Skeletal muscle cell (primary cell): ENCODE measurements at regions not wholly inside any gene's neighbourhood (a gene's known extent, or its start where the extent isn't known, plus 50 kb on each side); places are given as distances from the start of the nearest gene placed in this dataset.
"Not testable (repeated sequence)": the region's sequence is repeated elsewhere in the genome, so short reads cannot be mapped to it uniquely, and the experiment has no call there.

Source experiments
- DNase-seq: peaks from one replicate; pipeline ENCODE4 v3.0.0-alpha.2; 2010; ENCODE audit warnings: low read depth
- H3K4me3 ChIP-seq: 2 replicates; pipeline ENCODE4 v1.5.1; 2011; ENCODE audit warnings: low read depth, mild to moderate bottlenecking, control low read depth, low read length, moderate library complexity

DNA sequence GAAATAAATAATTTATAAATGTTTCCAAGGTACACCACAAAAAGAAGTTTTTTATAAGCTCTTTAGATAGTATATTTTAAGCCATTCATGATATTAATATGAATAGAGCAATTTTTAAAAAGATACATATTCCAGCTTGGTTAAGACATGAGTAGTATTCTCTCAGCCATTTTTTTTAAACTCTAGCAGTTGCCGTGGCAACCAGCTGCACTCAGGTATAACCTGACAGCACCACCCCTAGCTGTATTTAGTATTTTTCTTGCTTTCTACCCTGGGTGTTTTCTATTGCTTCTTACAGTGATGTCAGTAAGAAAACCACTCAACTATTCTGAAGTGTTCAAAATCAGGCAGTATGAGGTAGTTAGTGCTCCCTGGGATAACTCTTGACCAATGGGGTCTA, 496.3 kb upstream of the CNTN3 start:
- DNase-seq = no peak
- no peak overlapping the region for H3K4me3 ChIP-seq

DNA sequence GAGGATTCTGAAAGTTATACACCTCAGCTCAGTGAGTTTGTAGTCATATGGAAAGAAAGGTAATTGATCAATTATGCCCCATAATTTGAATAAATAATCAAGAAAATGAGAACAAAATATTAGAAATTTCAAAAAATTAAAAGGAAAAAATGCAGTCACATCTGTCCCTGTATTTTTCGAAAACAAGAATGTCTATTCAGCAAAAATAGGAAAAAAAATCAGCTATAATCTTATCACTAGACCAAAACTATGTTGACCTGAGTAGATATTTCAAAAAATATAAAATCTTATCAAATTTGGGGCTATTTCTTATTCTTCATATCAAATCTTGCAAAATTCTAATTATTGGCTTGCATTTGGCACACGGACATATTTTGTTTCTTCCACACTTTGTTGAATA, 501.2 kb upstream of the CNTN3 start:
- H3K4me3 ChIP-seq = no peak overlapping the region
- no peak for DNase-seq

DNA sequence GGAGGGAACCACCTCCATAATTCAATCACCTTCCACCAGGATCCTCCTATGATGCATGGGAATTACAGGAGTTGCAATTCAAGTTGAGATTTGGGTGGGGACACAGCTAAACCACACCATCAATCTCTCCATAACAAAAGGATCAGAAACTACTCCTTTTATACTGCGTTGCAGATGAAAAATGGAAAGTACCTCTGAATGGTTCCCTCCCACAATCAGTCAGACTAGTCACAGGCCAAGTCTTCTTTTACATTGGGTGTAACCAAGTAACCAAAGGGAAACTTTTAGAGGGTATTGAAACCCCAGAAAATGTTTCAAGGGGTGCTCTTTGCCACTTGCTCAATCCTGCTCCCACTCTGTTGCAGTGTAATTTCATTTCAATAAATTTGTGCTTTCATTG, 504.3 kb upstream of the CNTN3 start:
- no peak overlapping the region for H3K4me3 ChIP-seq
- DNase-seq = no peak

DNA sequence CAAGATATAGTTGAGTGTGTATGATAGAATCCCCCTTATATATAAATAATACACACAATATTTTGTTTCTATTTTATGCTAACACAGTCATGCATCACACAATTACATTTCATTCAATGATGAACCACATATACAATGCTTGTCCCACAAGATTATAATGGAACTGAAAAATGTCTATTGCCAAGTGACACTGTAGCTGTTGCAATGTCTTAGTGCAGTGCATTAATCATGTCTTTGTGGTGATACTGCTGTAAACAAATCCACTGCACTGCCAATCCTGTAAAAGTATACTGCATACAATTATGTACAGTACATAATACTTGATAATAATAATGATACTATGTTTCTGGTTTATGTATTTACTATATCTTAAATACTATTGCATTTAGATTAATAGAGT, 512.1 kb upstream of the CNTN3 start:
- H3K4me3 ChIP-seq = no peak overlapping the region
- no peak for DNase-seq

DNA sequence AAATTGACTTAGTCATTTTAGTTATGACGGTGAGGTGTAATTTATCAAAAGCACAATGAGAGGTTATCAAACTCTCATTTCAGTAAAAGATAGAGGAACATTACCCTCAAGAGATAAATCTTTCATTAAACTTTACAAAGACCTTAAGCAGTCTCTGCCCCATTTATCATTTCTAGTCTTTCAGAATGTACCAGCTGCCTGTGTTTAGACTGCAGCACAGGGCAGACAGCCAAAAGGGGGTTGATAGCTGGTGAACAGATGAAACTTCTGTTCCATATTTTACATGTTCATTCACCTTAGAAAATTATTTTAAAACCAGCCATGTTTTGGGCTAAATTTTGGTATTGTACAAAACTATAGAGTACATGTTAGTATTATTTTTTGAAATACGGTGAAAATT, 514.6 kb upstream of the CNTN3 start:
- H3K4me3 ChIP-seq = no peak overlapping the region
- no peak for DNase-seq

DNA sequence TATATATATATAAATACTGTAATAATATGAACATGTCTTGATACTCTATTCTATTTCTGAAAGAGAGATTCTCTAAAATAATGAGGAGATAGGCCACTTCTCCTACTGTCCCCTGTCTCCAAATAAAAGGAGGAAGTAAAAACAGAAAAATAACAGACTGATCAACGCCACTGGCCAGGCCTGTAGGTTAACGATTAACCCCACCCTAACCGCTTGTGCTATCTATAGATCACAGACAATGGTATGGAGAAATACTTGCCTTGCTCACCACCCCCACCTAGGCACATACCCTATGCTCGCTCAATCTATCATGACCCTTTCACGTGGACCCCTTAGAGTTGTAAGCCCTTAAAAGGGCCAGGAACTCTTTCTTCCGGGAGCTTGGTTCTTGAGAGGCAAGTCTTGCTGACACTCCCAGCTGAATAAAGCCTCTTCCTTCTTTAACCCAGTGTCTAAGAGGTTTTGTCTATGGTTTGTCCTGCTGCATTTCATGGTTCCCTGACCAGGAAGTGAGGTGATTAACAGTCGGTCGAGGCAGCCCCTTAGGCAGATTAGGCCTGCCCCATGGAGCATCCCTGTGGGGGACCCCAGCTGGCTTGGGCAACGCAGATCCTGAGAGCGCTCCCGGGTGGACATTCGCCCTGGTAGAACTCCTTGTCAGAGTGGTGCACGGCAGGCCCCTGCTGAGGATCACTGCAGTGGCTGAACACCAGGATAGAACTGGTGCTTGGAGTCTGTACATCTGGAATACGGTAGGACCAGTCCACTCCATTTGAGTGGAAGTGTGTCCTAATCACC, 521.8 kb upstream of the CNTN3 start:
- no peak overlapping the region for H3K4me3 ChIP-seq
- DNase-seq = no peak

DNA sequence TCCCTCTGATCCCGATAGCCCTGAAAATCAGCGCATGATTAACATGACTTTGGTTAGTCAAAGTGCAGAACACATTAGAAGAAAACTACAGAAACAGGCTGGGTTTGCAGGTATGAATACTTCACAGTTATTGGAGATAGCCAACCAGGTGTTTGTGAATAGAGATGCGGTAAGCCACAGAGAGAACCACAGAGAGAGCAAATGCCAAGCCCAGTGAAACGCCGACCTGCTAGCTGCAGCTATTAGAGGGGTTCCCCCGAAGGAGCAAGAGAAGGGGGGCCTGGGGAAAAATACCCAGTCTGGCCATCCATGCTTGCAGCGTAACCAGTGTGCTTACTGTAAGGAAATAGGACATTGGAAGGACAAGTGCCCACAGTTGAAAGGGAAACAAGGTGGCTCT, 523.9 kb upstream of the CNTN3 start:
- H3K4me3 ChIP-seq = no peak overlapping the region
- DNase-seq = no peak

DNA sequence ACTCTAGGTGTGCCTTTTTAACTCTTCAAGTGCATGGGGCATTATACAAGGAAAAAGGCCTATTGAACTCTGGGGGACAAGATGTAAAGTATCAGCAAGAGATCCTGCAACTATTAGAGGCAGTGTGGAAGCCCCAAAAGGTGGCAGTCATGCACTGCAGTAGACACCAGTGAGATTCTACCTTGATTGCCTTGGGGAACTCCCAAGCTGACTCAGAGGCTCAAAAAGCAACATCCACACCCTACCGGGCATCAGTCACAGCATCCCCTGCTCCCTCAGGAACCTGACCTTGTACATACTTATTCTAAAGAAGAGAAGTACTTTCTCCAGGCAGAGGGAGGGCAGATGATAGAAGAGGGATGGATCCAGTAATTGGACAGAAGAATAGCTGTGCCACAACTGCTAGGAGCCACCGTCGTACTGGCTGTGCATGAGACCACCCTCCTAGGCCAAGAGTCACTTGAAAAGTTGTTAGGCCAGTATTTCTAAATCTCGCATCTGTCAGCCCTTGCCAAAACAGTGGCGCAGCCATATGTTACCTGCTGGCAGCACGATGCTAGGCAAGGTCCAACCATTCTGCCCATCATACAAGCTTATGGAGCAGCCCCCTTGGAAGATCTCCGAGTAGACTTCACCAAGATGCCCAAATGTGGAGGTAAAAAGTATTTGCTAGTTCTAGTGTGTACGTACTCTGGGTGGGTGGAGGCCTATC, 523.1 kb upstream of the FRG2C start:
- DNase-seq = no peak
- H3K4me3 ChIP-seq = no peak overlapping the region

DNA sequence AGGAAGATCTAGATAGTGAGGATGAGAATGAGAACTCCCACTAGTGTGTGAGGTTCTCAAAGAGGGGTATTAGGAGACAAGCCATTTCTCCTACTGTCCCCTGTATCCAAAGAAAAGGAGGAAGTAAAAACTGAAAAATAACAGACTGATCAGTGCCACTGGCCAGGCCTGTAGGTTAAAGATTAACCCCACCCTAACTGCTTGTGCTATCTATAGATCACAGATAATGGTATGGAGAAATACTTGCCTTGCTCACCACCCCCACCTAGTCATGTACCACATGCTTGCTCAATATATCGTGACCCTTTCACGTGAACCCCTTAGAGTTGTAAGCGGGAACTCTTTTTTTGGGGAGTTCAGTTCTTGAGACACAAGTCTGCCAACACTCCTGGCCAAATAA, 519.7 kb upstream of the FRG2C start:
- no peak for DNase-seq
- H3K4me3 ChIP-seq = no peak overlapping the region

DNA sequence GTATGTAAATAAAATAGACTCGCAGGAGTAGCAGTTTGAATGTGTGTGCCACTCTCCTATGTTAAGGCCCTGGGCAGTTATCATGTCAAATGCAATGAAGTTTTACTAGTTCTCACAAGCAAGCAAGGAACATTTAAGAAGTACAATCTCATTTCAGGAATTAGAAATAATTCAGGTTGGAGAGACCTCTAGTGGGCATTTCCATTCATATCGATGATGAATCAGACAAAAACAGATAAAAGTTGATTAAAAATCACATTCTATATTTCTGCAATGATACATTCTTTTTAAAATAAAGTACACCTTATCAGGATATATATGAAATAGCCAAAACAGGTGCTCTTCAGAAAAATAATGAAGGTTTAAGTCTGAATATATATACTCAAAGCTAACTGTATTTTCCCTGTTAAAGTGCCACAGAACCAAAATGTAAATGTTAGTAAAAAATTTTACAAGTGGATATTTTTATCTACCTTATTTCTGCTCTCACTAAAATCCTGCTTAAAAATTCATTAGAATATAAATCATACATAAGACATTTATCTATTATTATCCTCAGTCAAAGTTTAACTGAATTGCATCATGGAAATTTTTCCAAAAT, 492.4 kb upstream of the FRG2C start:
- DNase-seq = no peak
- H3K4me3 ChIP-seq = no peak overlapping the region

DNA sequence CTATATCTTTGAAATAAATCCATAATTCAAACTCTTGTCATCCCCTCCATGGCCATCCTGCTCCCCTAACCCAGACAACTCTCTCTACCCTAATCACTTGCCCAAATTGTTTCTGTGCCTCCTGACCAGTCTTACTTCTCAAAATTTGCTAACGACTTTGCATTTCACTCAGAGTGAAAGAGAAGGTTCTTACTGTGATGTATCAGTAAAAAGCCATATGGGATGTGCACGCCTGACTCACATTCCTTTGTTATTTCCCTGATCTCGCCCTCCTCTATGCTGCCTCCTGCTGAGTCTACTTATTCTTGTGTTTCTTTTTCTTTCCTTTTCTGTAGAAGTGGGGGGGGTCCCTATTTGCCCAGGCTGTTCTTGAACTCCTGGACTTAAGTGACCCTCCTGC, 487.2 kb upstream of the FRG2C start:
- H3K4me3 ChIP-seq = no peak overlapping the region
- no peak for DNase-seq

DNA sequence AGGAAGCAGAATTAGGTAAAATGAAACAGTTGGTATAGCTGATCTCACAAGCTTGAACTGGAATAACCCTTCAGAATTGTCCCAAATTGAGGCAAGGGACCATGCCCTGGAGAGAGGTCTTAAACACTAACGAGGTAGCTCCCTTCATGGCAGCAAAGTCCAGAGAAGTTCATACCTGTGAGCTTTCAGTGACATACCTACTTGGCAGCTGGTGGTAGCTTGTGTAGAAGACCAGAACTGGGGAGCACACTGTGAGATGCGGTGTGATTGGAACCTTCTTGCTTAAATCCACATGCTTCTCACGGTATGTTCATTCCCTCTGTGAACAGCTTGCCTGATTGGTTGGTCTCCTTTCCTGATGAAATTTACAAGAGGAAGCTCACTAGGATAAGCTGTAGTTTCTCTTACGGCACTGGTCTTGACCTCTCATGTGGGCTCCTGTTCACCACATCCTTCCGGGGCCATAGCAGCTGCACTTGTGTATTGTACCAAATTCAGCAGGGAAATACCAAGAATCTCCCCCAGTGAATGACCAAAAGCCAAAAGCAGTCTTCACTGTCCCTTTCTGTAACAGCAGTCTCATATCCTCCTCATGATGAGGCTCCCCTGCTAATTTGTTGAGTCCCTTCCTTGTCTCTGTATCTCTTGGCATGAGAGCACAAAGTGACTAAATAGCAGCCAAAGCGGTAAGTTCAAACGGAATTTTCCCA, 483.7 kb upstream of the FRG2C start:
- no peak overlapping the region for H3K4me3 ChIP-seq

DNA sequence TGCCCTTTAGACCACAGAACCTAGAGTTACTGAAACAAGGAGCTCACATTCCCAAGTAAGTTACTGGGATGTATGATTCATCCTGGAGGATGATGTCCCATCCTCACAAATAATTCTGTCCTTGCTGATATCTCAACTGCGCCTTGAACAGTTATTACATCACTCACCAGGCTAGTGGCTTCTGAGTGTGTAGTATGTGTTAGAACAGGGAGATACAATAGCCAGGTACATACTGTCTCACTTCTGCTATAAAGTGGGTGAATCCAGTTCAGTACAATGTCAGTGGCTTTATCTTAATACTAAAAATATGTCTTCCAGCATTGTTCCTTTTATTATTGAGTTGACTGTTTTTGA, 483.2 kb upstream of the FRG2C start:
- no peak for DNase-seq
- H3K4me3 ChIP-seq = no peak overlapping the region

More for the DNA sequence above, 483.7 kb upstream of the FRG2C start:
- no peak for DNase-seq

DNA sequence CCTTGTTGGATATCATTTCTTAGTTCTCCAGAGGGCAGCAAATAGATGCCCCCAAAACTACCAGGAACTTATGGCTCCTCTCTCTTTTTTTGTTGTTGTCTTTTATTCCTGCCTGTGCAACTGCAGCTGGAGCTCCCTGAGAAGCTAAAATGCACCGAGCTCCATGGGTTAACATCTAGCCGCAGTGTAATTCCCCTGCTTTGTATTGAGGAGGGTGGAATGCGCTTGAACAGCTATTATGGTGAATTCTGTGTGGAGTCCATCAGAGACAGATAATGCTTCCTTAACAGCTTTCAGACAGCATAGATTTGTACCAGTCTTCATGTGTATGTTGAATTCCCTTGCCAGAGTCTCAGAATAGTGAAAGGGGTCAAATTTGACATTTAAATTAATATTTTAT, 475.2 kb upstream of the FRG2C start:
- no peak overlapping the region for H3K4me3 ChIP-seq
- DNase-seq = no peak

DNA sequence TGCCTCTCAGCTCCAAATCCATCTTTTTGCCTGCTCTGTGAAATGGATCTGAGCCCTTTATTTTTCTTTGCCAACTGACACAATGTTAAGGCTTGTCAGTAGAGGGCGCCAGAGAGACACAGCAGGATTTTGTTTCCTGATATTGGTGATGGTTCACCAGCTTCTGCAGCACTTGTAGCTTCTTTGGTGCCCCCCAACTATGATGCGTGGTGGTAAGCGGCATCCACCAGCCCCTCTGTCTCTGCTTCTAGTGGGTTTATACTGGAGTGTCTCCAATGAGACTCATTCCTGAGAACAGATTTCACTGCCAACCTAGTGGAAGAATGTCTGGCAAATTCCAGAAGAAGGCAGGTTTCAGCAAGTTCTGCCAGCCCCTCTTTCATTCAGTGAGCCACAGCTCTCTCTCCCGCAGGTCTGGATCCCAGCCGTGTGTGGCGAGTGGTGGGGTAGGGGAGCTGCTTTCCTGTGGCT, 471.9 kb upstream of the FRG2C start:
- no peak overlapping the region for H3K4me3 ChIP-seq
- DNase-seq = no peak

DNA sequence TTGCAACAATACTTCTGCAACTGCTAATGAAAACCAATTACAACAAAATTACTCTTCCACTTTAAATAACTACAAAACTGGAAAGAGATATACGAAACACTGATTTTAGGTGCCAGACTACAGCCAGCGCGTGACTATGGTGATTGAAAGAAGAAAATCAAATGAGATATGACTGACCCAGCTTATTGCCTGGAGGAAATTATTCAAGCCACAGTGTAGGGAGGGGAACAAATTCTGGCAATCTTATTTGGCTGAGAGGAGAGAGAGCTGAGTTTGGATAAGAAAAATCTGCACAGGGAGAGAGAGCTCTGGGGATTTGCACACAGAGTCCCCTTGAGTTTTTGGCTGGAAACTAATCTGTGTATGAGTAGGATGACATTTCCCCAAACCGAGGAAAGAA, 470.3 kb upstream of the FRG2C start:
- H3K4me3 ChIP-seq = no peak overlapping the region
- no peak for DNase-seq

DNA sequence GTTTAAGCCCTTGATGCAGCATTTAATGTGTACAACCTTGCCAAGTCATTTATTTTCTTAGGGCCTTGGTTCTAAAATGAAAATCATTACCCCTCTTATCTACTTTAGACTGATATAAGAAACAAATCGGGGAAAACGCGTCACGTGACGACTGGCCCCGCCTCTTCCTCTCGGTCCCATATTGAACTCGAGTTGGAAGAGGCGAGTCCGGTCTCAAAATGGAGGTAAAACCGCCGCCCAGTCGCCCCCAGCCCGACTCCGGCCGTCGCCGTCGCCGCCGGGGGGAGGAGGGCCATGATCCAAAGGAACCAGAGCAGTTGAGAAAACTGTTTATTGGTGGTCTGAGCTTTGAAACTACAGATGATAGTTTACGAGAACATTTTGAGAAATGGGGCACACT, 449.8 kb upstream of the FRG2C start:
- DNase-seq = not testable (repeated sequence)

DNA sequence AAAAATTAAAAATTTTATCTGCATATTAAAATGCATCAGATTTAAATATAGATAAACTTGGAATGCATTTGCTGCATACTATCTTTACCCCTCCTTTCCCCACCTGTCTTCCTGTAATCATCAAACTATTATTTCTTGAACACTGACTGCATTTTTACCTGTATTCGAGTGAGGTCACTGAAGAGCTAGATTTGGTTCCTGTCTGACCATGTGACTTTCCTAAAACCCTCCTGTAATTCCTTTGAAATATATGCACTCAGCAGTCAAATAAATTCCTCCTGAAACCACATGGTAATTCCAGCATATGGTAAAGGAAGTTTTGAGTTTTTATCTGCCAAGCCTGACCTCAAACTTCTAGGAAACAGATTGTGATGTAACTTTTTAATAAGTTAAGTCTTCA, 445.6 kb upstream of the FRG2C start:
- no peak for DNase-seq
- H3K4me3 ChIP-seq = no peak overlapping the region

More for the DNA sequence above, 449.8 kb upstream of the FRG2C start:
- not testable (repeated sequence) for H3K4me3 ChIP-seq

DNA sequence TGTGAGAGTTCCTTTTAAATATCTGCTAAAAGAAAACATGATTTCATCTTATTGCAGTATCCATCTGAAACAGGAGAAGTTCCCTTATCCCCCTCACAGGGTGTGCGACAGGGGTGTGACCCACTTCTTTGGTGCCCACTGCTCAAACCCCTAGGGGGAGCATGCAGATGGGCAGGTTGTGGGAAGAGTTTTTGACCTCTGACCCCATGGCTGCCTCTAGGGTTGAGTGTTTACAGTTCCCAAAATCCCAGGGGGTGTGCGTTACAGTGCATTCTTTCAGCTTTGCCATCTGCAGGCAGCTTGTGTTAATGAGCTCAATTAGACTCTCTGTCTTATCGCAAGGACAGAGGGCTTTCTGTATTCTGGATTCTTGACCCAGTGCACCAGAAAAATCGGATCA, 443.2 kb upstream of the FRG2C start:
- no peak for DNase-seq
- no peak overlapping the region for H3K4me3 ChIP-seq

DNA sequence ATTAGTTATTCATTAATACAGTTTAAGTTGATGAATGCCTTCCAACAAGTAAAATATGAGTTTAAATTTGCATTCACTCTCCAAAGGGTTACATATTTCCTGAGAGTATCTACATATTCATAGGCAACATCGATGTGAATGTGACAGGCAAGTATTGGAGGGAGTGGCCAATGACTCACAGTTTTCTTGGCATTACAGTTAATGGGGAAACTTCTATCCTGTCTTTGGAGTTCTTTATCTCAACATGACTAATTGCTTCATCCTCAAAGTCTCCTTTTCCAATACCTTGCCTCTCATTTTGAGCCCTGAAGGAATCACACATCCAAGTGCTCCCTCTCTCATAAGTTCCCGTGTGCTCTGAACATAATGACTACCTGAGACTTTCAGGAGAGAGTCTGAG, 439.7 kb upstream of the FRG2C start:
- DNase-seq = no peak
- H3K4me3 ChIP-seq = no peak overlapping the region
